Astrocyte of the spinal cord (primary cell): ENCODE measurements at regions not wholly inside any gene's neighbourhood (a gene's known extent, or its start where the extent isn't known, plus 50 kb on each side); places are given as distances from the start of the nearest gene placed in this dataset.

ENCODE experiments used
- DNase-seq: peaks from one replicate; pipeline ENCODE4 v3.0.0; 2011; ENCODE audit warnings: low read depth, low spot score
- H3K4me3 ChIP-seq: 2 replicates; pipeline ENCODE4 v1.5.1; 2011; ENCODE audit warnings: low read depth, mild to moderate bottlenecking, low read length, moderate library complexity
- in situ Hi-C: cut with HindIII; loops from 2 replicates; pipeline ENCODE4 v1.10.0; 2017; ENCODE audit warnings: low sequenced_read_pairs
- TF ChIP-seq, protein P1 (sequence below): IDR thresholded peaks from 2 replicates; pipeline ENCODE4 v1.5.1; 2012; ENCODE audit warnings: low read depth, mild to moderate bottlenecking, low read length, inconsistent platforms

DNA sequence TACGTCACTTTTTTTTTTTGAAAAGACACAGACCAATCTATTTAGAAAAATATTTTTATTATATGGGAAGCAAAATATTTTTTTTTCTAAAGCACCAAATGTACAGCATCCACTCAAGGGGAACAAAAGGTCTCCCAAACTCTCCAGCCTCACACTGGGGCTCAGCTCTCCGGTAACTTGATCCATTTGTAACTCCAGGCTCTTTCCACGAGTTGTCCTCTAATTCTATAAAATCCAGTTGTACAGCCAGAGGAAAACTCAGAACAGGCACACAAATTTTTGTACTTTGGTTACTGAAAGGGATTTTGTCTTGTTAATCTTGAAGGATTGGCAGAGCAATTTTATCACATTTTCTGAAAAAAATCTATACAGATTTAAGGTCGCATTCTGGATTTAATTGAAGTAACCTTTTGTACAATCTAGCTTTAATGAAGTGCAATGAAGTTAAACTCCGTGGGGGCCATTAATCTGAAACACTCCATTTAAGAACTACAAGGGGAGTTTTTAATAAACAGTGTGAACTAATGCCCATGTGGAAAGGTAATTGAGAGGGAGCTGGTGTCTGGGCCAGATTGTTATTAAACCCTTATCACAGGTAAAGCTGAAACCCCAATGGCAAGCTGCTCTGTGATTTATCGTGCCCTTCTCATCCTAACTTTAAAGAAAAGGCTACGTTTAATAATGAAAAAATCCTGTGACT is 161.2 kb upstream of the FRG1 start:
- no peak for DNase-seq
- no peak overlapping the region for H3K4me3 ChIP-seq
- in situ Hi-C loops: no loop called here
- TF ChIP-seq, protein P1, sequence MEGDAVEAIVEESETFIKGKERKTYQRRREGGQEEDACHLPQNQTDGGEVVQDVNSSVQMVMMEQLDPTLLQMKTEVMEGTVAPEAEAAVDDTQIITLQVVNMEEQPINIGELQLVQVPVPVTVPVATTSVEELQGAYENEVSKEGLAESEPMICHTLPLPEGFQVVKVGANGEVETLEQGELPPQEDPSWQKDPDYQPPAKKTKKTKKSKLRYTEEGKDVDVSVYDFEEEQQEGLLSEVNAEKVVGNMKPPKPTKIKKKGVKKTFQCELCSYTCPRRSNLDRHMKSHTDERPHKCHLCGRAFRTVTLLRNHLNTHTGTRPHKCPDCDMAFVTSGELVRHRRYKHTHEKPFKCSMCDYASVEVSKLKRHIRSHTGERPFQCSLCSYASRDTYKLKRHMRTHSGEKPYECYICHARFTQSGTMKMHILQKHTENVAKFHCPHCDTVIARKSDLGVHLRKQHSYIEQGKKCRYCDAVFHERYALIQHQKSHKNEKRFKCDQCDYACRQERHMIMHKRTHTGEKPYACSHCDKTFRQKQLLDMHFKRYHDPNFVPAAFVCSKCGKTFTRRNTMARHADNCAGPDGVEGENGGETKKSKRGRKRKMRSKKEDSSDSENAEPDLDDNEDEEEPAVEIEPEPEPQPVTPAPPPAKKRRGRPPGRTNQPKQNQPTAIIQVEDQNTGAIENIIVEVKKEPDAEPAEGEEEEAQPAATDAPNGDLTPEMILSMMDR: no peak

DNA sequence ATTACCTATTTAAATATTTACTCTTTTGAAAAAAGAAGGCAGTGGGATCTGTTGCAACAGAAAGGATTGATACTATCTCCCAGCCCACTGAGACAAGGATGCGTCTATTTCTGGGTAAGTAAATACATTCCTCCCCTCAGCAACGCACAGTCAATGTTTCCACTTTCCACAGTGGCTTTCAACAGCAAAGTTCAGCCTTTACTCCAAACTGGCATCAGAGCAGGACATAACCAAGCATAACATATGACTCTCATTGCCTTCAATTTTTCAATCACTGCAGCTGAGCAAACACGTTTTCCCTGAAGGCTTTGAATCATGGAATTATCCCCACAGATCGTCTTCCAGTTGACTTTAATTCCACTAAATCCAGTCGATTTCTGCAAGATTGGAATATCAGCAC is 160.3 kb upstream of the FRG1 start:
- TF ChIP-seq, protein P1: no peak
- H3K4me3 ChIP-seq: no peak overlapping the region
- in situ Hi-C loops: no loop called here
- no peak for DNase-seq

DNA sequence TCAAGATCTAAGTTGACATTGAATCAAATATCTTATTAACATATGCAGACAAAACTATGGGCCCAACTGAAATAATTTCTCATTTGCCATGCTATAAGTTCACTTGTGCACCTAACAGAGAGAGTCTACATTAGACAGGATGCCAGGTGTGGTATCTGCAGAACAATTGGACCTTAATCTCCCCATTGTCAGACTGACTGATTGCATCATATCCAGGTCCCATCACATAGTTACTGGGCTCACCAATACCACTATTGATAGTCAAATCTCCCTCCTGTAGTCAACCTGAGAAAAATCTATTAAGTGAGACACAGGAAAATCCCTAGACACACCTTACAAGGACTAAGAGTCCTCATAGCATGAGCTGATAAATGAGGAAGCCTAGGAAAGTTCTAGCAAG is 156.0 kb upstream of the FRG1 start:
- in situ Hi-C loops: no loop called here
- TF ChIP-seq, protein P1: no peak
- no peak for DNase-seq

GRCh38 chr4:189785257-189785656 is 155.4 kb upstream of the FRG1 start:
- no peak for DNase-seq
- H3K4me3 ChIP-seq: no peak overlapping the region
- in situ Hi-C loops: no loop called here
- TF ChIP-seq, protein P1: no peak

More for the DNA sequence above, 156.0 kb upstream of the FRG1 start:
- H3K4me3 ChIP-seq: no peak overlapping the region

GRCh38 chr4:189786447-189786846 is 154.2 kb upstream of the FRG1 start:
- no peak for DNase-seq
- TF ChIP-seq, protein P1: no peak
- in situ Hi-C loops: no loop called here
- H3K4me3 ChIP-seq: no peak overlapping the region

GRCh38 chr4:189787216-189788031 is 153.2 kb upstream of the FRG1 start:
- DNase-seq: no peak
- in situ Hi-C loops: no loop called here
- H3K4me3 ChIP-seq: no peak overlapping the region
- TF ChIP-seq, protein P1: no peak
